HepG2 (cell line): ENCODE measurements at regions not wholly inside any gene's neighbourhood (a gene's known extent, or its start where the extent isn't known, plus 50 kb on each side); places are given as distances from the start of the nearest gene placed in this dataset.

Experiments used
- ATAC-seq: fragments of 200-7000 bp; cut with Tn5 transposase; 3 replicates; pipeline ENCODE4 v1.9.1; 2020; ENCODE audit warnings: mild to moderate bottlenecking, moderate library complexity
- BruUV-seq: library from RNA; stranded (reverse); fragments of 400-500 nt; replicated peaks from 2 replicates; lab custom pipeline; 2021; lab: Mats Ljungman, UMichigan
- CTCF ChIA-PET: fragments of 300-600 bp; formaldehyde crosslinking; extraction: SDS; loops from one replicate; lab custom pipeline; 2021; ENCODE audit warnings: low total read pairs, inconsistent platforms, low intra/inter-chr PET ratio; lab: Yijun Ruan, JAX
- POLR2A ChIA-PET: fragments of 350-600 bp; sonication (Branson Sonifier 250); formaldehyde crosslinking; loops from one replicate; lab custom pipeline; 2020; ENCODE audit warnings: antibody characterized with exemption, inconsistent platforms; lab: Yijun Ruan, JAX
- DNase-seq: peaks from one replicate; pipeline ENCODE4 v3.0.0-alpha.2; 2015; ENCODE audit warnings: low spot score
- FAIRE-seq: peaks from 3 replicates; lab custom pipeline; 2011; peaks lifted over from hg19 to GRCh38; lab: Jason Lieb, UNC
- H2AFZ ChIP-seq: one replicate; pipeline ENCODE4 v1.6.1; 2011; ENCODE audit warnings: low read length, inconsistent platforms
- H3K27ac ChIP-seq: fragments of 300-600 bp; 3 replicates; pipeline ENCODE4 v1.8.0; 2011; ENCODE audit warnings: mixed run types, mild to moderate bottlenecking, mixed read lengths, low read length, inconsistent platforms; ENCODE audit not compliant: insufficient read depth; ENCODE audit errors: extremely low read length
- H3K27me3 ChIP-seq, 2 experiments: fragments of 200-600 bp in 1 of 2; 2 replicates in 1 of 2; 3 replicates in 1 of 2; pipeline versions ENCODE4 v1.6.0 to v1.8.0; 2011; ENCODE audit warnings: low read length in 2 of 2, mild to moderate bottlenecking in 2 of 2, moderate library complexity in 2 of 2, inconsistent platforms in 1 of 2; ENCODE audit not compliant: insufficient read depth in 2 of 2, control insufficient read depth in 1 of 2
- H3K36me3 ChIP-seq, 2 experiments: fragments of 200-600 bp in 1 of 2; replicated peaks in 1 of 2; 2 replicates in 1 of 2; 3 replicates in 1 of 2; pipeline versions ENCODE4 v1.5.1 to v1.8.0; 2011; ENCODE audit warnings: low read length in 2 of 2, inconsistent platforms in 1 of 2; ENCODE audit not compliant: insufficient read depth in 2 of 2, control insufficient read depth in 1 of 2
- H3K4me1 ChIP-seq: 2 replicates; pipeline ENCODE4 v1.5.1; 2012; ENCODE audit warnings: low read length, inconsistent platforms; ENCODE audit not compliant: insufficient read depth
- H3K4me2 ChIP-seq: 2 replicates; pipeline ENCODE4 v1.6.0; 2011; ENCODE audit warnings: low read depth, low read length, inconsistent platforms
- H3K4me3 ChIP-seq, 3 experiments: fragments of 200-600 bp in 1 of 3; sonication (generic), shearing (Covaris generic) in 1 of 3; replicated peaks in 1 of 3; 2 replicates each; pipeline ENCODE4 v1.5.1; 2011 to 2016; ENCODE audit warnings: low read length in 3 of 3, inconsistent platforms in 2 of 3, low read depth in 2 of 3, mild to moderate bottlenecking in 2 of 3, control low read depth in 1 of 3, mixed read lengths in 1 of 3; ENCODE audit not compliant: insufficient read depth in 1 of 3
- H3K79me2 ChIP-seq: one replicate; pipeline ENCODE4 v1.6.1; 2011; ENCODE audit warnings: low read length, inconsistent platforms; ENCODE audit not compliant: insufficient read depth
- H3K9ac ChIP-seq: 2 replicates; pipeline ENCODE4 v1.6.0; 2011; ENCODE audit warnings: mild to moderate bottlenecking, low read depth, low read length, inconsistent platforms; ENCODE audit not compliant: insufficient read depth
- H3K9me3 ChIP-seq: 2 replicates; pipeline ENCODE4 v1.5.1; 2012; ENCODE audit warnings: mild to moderate bottlenecking, low read length
- H4K20me1 ChIP-seq: 2 replicates; pipeline ENCODE4 v1.6.0; 2011; ENCODE audit warnings: inconsistent platforms, mild to moderate bottlenecking, low read length, moderate library complexity; ENCODE audit not compliant: insufficient read depth
- CREB3 ChIP-seq: sonication (generic); formaldehyde crosslinking; IDR thresholded peaks from 2 replicates; pipeline ENCODE4 v1.5.0; 2020; ENCODE audit warnings: missing genetic modification reagents
- HMGXB3 ChIP-seq: sonication (generic); formaldehyde crosslinking; IDR thresholded peaks from 2 replicates; pipeline ENCODE4 v1.4.0; 2020; ENCODE audit warnings: missing genetic modification reagents, borderline replicate concordance
- in situ Hi-C: cut with HindIII; loops from 2 replicates; pipeline ENCODE4 v1.10.0; 2017; ENCODE audit warnings: low pct_unique_long_range_greater_than_20kb; ENCODE audit not compliant: extremely low pct_ligation_motif_present
- intact Hi-C: fragments of 100-400 bp; cut with micrococcal nuclease; formaldehyde crosslinking; loops from one replicate; pipeline ENCODE4 v1.10.0; 2022; ENCODE audit not compliant: unreplicated experiment

DNA sequence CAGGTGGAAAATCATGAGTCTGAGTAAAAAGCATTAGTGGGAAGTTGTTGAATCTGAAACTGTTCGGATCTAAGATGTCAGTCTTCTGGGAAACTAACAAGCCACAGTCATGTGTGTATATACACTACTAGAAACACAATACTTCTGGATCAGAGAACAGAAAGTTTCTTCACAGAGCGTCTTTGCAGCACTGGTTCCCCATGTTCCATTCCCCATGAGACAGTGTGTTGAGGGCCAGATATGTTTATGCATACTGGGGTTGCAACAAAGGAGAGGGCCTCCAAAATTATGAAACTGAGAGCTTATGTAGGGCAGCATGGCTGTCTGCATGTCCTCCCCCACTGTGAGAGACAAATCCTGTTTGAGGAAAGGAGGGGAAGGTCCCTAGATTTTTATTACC is 295.0 kb upstream of the NAV3 start (continued):
- TF ChIP-seq CREB3 (CRISPR knock-in tag) = no peak

GRCh38 chr12:77531912-77532311 is 298.8 kb upstream of the NAV3 start:
- FAIRE-seq = no peak
- no peak for DNase-seq
- CTCF ChIA-PET = no interaction called here
- in situ Hi-C loops (no loop called here), intact Hi-C loops (no loop called here)
- no peak overlapping the region for H3K27ac ChIP-seq
- ATAC-seq = no peak
- H3K9ac ChIP-seq = no peak overlapping the region
- no peak overlapping the region for H3K4me3 ChIP-seq
- no peaks in the 10 kb centered on the region for H3K4me1 ChIP-seq
- H3K27me3 ChIP-seq = no peaks in the 10 kb centered on the region
- no peaks in the 10 kb centered on the region for H3K9me3 ChIP-seq
- BruUV-seq = no TSS peak
- H4K20me1 ChIP-seq = no peaks in the 10 kb centered on the region
- no peak for TF ChIP-seq HMGXB3 (CRISPR knock-in tag)
- H3K36me3 ChIP-seq = no peaks in the 10 kb centered on the region
- no peak overlapping the region for H3K4me2 ChIP-seq
- POLR2A ChIA-PET = no interaction called here
- H3K79me2 ChIP-seq = no peaks in the 10 kb centered on the region
- no peak overlapping the region for H2AFZ ChIP-seq
